ENCODE measurements at regions not wholly inside any gene's neighbourhood (a gene's known extent, or its start where the extent isn't known, plus 50 kb on each side); places are given as distances from the start of the nearest gene placed in this dataset.

DNA sequence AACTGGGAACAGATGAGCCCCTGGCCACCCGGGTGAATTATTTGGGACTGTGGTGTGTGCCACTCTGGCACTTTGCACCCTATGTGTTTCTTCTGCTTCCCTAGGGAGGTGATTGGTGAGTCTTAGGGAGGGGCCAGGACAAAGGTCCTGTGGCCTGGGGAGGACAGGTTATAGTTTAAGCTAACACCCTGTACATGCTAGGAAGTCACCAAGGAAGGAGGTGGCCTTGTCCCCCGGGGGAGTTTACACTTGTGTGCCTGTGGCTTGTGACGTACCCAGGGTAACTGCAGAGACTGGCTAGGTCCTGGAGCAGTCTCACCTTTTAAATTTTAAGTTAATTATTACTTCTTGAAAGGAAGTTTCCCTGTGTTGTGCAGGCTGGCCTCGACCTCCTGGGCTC lies 196.2 kb downstream of the BAMBI start:
- no peak for TF ChIP-seq POLR2A (IDR thresholded peaks at IDR 0.05)
- no peak for TF ChIP-seq POLR2AphosphoS5 (IDR thresholded peaks at IDR 0.05)
- TF ChIP-seq, protein P1, sequence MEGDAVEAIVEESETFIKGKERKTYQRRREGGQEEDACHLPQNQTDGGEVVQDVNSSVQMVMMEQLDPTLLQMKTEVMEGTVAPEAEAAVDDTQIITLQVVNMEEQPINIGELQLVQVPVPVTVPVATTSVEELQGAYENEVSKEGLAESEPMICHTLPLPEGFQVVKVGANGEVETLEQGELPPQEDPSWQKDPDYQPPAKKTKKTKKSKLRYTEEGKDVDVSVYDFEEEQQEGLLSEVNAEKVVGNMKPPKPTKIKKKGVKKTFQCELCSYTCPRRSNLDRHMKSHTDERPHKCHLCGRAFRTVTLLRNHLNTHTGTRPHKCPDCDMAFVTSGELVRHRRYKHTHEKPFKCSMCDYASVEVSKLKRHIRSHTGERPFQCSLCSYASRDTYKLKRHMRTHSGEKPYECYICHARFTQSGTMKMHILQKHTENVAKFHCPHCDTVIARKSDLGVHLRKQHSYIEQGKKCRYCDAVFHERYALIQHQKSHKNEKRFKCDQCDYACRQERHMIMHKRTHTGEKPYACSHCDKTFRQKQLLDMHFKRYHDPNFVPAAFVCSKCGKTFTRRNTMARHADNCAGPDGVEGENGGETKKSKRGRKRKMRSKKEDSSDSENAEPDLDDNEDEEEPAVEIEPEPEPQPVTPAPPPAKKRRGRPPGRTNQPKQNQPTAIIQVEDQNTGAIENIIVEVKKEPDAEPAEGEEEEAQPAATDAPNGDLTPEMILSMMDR (IDR thresholded peaks at IDR 0.05), result no peak
- no peak for TF ChIP-seq EP300 (IDR thresholded peaks at IDR 0.05)
